Mesenchymal stem cell (in vitro differentiated cells and primary cell): ENCODE measurements at regions not wholly inside any gene's neighbourhood (a gene's known extent, or its start where the extent isn't known, plus 50 kb on each side); places are given as distances from the start of the nearest gene placed in this dataset.

ENCODE experiments used
- DNase-seq: peaks from one replicate; pipeline ENCODE4 v3.0.0-alpha.2; 2013
- H2AFZ ChIP-seq: one replicate; pipeline ENCODE4 v1.6.1; 2013; ENCODE audit warnings: low read depth, mild to moderate bottlenecking, control low read depth, inconsistent platforms, low read length, moderate library complexity
- H2AK5ac ChIP-seq: 2 replicates; pipeline ENCODE4 v1.6.1; 2013; ENCODE audit warnings: low read length, moderate library complexity, mild to moderate bottlenecking, inconsistent platforms; ENCODE audit not compliant: severe bottlenecking
- H2BK120ac ChIP-seq: one replicate; pipeline ENCODE4 v1.6.1; 2013; ENCODE audit warnings: low read depth, mild to moderate bottlenecking, inconsistent platforms, low read length, moderate library complexity
- H2BK12ac ChIP-seq, 2 experiments: one replicate each; pipeline ENCODE4 v1.6.1; 2013; ENCODE audit warnings: inconsistent platforms in 2 of 2, low read length in 2 of 2, mild to moderate bottlenecking in 2 of 2, moderate library complexity in 2 of 2, control low read depth in 1 of 2
- H2BK15ac ChIP-seq: one replicate; pipeline ENCODE4 v1.6.1; 2013; ENCODE audit warnings: mild to moderate bottlenecking, low read depth, inconsistent platforms; ENCODE audit not compliant: poor library complexity, severe bottlenecking
- H2BK5ac ChIP-seq: 2 replicates; pipeline ENCODE4 v1.6.1; 2013; ENCODE audit warnings: low read depth, mild to moderate bottlenecking, low read length, control low read depth, inconsistent platforms; ENCODE audit not compliant: poor library complexity, severe bottlenecking
- H3K14ac ChIP-seq, 2 experiments: one replicate each; pipeline ENCODE4 v1.6.1; 2013; ENCODE audit warnings: inconsistent platforms in 2 of 2, low read length in 2 of 2, control low read depth in 1 of 2, mild to moderate bottlenecking in 1 of 2, moderate library complexity in 1 of 2
- H3K18ac ChIP-seq, 2 experiments: one replicate each; pipeline ENCODE4 v1.6.1; 2013; ENCODE audit warnings: inconsistent platforms in 2 of 2, low read length in 2 of 2, control low read depth in 1 of 2, low read depth in 1 of 2, mild to moderate bottlenecking in 1 of 2
- H3K23ac ChIP-seq, 2 experiments: one replicate each; pipeline ENCODE4 v1.6.1; 2013; ENCODE audit warnings: inconsistent platforms in 2 of 2, low read length in 2 of 2, mild to moderate bottlenecking in 2 of 2, moderate library complexity in 2 of 2, control low read depth in 1 of 2
- H3K27ac ChIP-seq: 2 replicates; pipeline ENCODE4 v1.5.1; 2013; ENCODE audit warnings: mild to moderate bottlenecking, moderate library complexity, low read length, control low read depth, inconsistent platforms; ENCODE audit not compliant: poor library complexity, severe bottlenecking
- H3K27me3 ChIP-seq, 2 experiments: 2 replicates each; pipeline versions ENCODE4 v1.6.1 to v1.7.0; 2013; ENCODE audit warnings: low read length in 2 of 2, mild to moderate bottlenecking in 2 of 2, moderate library complexity in 2 of 2, control low read depth in 1 of 2, inconsistent platforms in 1 of 2; ENCODE audit not compliant: control insufficient read depth in 1 of 2, insufficient read depth in 1 of 2
- H3K36me3 ChIP-seq, 2 experiments: 2 replicates each; pipeline versions ENCODE4 v1.6.1 to v1.7.0; 2013; ENCODE audit warnings: low read length in 2 of 2, control low read depth in 1 of 2, inconsistent platforms in 1 of 2, low read depth in 1 of 2, mild to moderate bottlenecking in 1 of 2; ENCODE audit not compliant: insufficient read depth in 2 of 2, control insufficient read depth in 1 of 2
- H3K4ac ChIP-seq, 2 experiments: one replicate each; pipeline ENCODE4 v1.6.1; 2013; ENCODE audit warnings: inconsistent platforms in 2 of 2, low read length in 2 of 2, mild to moderate bottlenecking in 2 of 2, moderate library complexity in 2 of 2, control low read depth in 1 of 2, low read depth in 1 of 2
- H3K4me1 ChIP-seq: 2 replicates; pipeline ENCODE4 v1.6.1; 2013; ENCODE audit warnings: low read depth, low read length, control low read depth; ENCODE audit not compliant: control insufficient read depth, insufficient read depth
- H3K4me2 ChIP-seq: 2 replicates; pipeline ENCODE4 v1.6.1; 2013; ENCODE audit warnings: low read length, mild to moderate bottlenecking, inconsistent platforms; ENCODE audit not compliant: poor library complexity, severe bottlenecking
- H3K4me3 ChIP-seq, 2 experiments: 2 replicates each; pipeline versions ENCODE4 v1.5.1 to v1.7.0; 2013; ENCODE audit warnings: low read length in 2 of 2, mild to moderate bottlenecking in 2 of 2, control low read depth in 1 of 2, low read depth in 1 of 2; ENCODE audit not compliant: insufficient read depth in 1 of 2
- H3K79me1 ChIP-seq: replicated peaks from 2 replicates; pipeline ENCODE4 v1.6.1; 2013; ENCODE audit warnings: mild to moderate bottlenecking, control low read depth, low read length, inconsistent platforms; ENCODE audit not compliant: poor library complexity, severe bottlenecking
- H3K9ac ChIP-seq: 2 replicates; pipeline ENCODE4 v1.7.0; 2013; ENCODE audit warnings: mild to moderate bottlenecking, low read length, moderate library complexity
- H3K9me3 ChIP-seq: 2 replicates; pipeline ENCODE4 v1.7.0; 2013; ENCODE audit warnings: mild to moderate bottlenecking, low read length; ENCODE audit not compliant: control insufficient read depth
- H4K8ac ChIP-seq: one replicate; pipeline ENCODE4 v1.6.1; 2013; ENCODE audit warnings: inconsistent platforms, mild to moderate bottlenecking, low read length, moderate library complexity
- H4K91ac ChIP-seq: one replicate; pipeline ENCODE4 v1.6.1; 2013; ENCODE audit warnings: mild to moderate bottlenecking, low read length, inconsistent platforms
- WGBS: methylation state at CpG from one replicate; pipeline ENCODE4 v1.1.7; 2013; ENCODE audit warnings: mixed read lengths; 5-methylcytosine and 5-hydroxymethylcytosine counted together

DNA sequence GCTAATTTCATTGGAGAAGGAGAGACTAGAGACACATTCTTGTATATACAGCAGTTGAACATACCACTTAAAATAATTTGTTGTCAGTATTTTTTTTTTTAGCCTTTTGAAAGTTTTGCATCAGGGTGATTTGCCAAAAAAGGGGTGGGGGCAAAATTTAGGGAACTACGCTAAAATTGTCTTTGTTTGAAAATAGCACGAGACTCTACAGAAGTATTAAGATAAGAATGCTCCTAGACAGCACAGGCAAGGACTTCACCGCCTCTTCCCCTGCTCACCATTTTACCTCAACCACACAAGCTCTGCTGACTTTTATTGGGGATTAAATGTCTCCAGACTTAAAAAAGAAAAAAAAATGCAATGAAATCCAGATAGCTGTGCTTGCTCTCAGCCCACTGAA is 236.1 kb upstream of the USP25 start:
- no peaks in the 10 kb centered on the region for H3K36me3 ChIP-seq
- H3K4me1 ChIP-seq: no peaks in the 10 kb centered on the region
- H3K14ac ChIP-seq: no peak overlapping the region
- no peak overlapping the region for H2BK12ac ChIP-seq
- no peak overlapping the region for H3K18ac ChIP-seq
- H3K27ac ChIP-seq: no peak overlapping the region
- no peaks in the 10 kb centered on the region for H3K27me3 ChIP-seq
- no peak overlapping the region for H4K91ac ChIP-seq
- WGBS: 93% methylated on average over 3 of the region's 3 CpGs
- H3K9ac ChIP-seq: no peak overlapping the region
- no peak overlapping the region for H2BK5ac ChIP-seq
- no peak for DNase-seq
- no peak overlapping the region for H3K4me3 ChIP-seq
- H3K4ac ChIP-seq: no peak overlapping the region
- no peak overlapping the region for H4K8ac ChIP-seq
- no peak overlapping the region for H2AK5ac ChIP-seq
- no peaks in the 10 kb centered on the region for H3K79me1 ChIP-seq
- no peak overlapping the region for H3K4me2 ChIP-seq
- no peak overlapping the region for H2BK120ac ChIP-seq
- H3K23ac ChIP-seq: no peak overlapping the region
- no peaks in the 10 kb centered on the region for H3K9me3 ChIP-seq
- H2AFZ ChIP-seq: no peak overlapping the region
- H2BK15ac ChIP-seq: no peak overlapping the region

GRCh38 chr21:15494481-15494880 is 235.3 kb upstream of the USP25 start:
- Histone ChIP-seq H3K27ac (no peak overlapping the region), H3K9ac (no peak overlapping the region), H2BK12ac (no peak overlapping the region), H3K14ac (no peak overlapping the region), H3K36me3 (no peaks in the 10 kb centered on the region), H4K8ac (no peak overlapping the region), H2AK5ac (no peak overlapping the region), H3K4ac (no peak overlapping the region), H3K79me1 (no peaks in the 10 kb centered on the region), H3K4me1 (no peaks in the 10 kb centered on the region), H3K4me3 (no peak overlapping the region), H3K27me3 (no peaks in the 10 kb centered on the region), H4K91ac (no peak overlapping the region), H3K23ac (no peak overlapping the region), H2AFZ (no peak overlapping the region), H2BK120ac (no peak overlapping the region), H3K4me2 (no peak overlapping the region), H2BK15ac (no peak overlapping the region), H2BK5ac (no peak overlapping the region), H3K9me3 (no peaks in the 10 kb centered on the region), H3K18ac (no peak overlapping the region)
- no peak for DNase-seq
- 91% methylated on average over 8 of the region's 11 CpGs for WGBS

GRCh38 chr21:15495965-15496364 is 233.8 kb upstream of the USP25 start:
- Histone ChIP-seq H2AFZ (no peak overlapping the region), H3K23ac (no peak overlapping the region), H3K14ac (no peak overlapping the region), H3K18ac (no peak overlapping the region), H4K91ac (no peak overlapping the region), H4K8ac (no peak overlapping the region), H3K4me2 (no peak overlapping the region), H3K4me3 (no peak overlapping the region), H3K79me1 (no peaks in the 10 kb centered on the region), H2BK120ac (no peak overlapping the region), H3K4ac (no peak overlapping the region), H3K9me3 (no peaks in the 10 kb centered on the region), H2BK15ac (no peak overlapping the region), H3K27me3 (no peaks in the 10 kb centered on the region), H3K27ac (no peak overlapping the region), H2BK12ac (no peak overlapping the region), H2BK5ac (no peak overlapping the region), H3K9ac (no peak overlapping the region), H3K4me1 (no peaks in the 10 kb centered on the region), H3K36me3 (no peaks in the 10 kb centered on the region), H2AK5ac (no peak overlapping the region)
- WGBS: 53% methylated on average over 3 of the region's 3 CpGs
- DNase-seq: no peak

DNA sequence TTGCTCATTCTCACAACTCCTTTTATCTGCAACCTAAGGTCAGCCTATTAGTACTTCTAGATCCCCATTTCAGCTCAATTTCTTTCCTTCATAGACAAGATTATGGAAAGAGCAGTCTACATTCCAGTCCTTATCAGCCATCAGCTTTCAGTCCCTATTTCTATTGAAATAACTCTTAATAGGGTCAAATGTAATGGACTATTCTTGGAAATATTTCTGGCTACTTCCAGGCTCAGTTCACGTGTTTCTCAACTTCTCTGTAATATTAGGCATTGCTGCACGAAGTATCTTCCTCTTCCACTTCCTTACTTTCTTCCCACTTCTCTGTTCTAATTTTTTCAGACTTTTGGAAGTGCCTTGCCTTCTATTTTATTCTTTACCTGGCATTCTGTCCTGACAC is 232.9 kb upstream of the USP25 start:
- H4K8ac ChIP-seq: no peak overlapping the region
- no peak overlapping the region for H2AFZ ChIP-seq
- DNase-seq: no peak
- H2BK12ac ChIP-seq: no peak overlapping the region
- no peak overlapping the region for H2BK15ac ChIP-seq
- H3K23ac ChIP-seq: no peak overlapping the region
- no peak overlapping the region for H3K4me2 ChIP-seq
- no peak overlapping the region for H2BK120ac ChIP-seq
- no peak overlapping the region for H3K27ac ChIP-seq
- H3K9me3 ChIP-seq: no peaks in the 10 kb centered on the region
- H3K4ac ChIP-seq: no peak overlapping the region
- no peak overlapping the region for H3K4me3 ChIP-seq
- 75% methylated on average over 2 of the region's 2 CpGs for WGBS
- no peak overlapping the region for H3K9ac ChIP-seq
- H3K18ac ChIP-seq: no peak overlapping the region
- no peaks in the 10 kb centered on the region for H3K27me3 ChIP-seq
- H3K4me1 ChIP-seq: no peaks in the 10 kb centered on the region
- no peak overlapping the region for H4K91ac ChIP-seq
- H3K79me1 ChIP-seq: no peaks in the 10 kb centered on the region
- no peaks in the 10 kb centered on the region for H3K36me3 ChIP-seq
- no peak overlapping the region for H2BK5ac ChIP-seq
- H2AK5ac ChIP-seq: no peak overlapping the region
- no peak overlapping the region for H3K14ac ChIP-seq
